SK-MEL-5 (cell line): ENCODE measurements at regions not wholly inside any gene's neighbourhood (a gene's known extent, or its start where the extent isn't known, plus 50 kb on each side); places are given as distances from the start of the nearest gene placed in this dataset.

Experiments used
- DNase-seq: peaks from one replicate; pipeline ENCODE4 v3.0.0-alpha.2; 2016; ENCODE audit warnings: low read depth, low spot score
- in situ Hi-C: cut with HindIII; loops from 2 replicates; pipeline ENCODE4 v1.10.0; 2016; ENCODE audit warnings: low sequenced_read_pairs, high pct_unique_total_duplicates, low pct_unique_long_range_greater_than_20kb

DNA sequence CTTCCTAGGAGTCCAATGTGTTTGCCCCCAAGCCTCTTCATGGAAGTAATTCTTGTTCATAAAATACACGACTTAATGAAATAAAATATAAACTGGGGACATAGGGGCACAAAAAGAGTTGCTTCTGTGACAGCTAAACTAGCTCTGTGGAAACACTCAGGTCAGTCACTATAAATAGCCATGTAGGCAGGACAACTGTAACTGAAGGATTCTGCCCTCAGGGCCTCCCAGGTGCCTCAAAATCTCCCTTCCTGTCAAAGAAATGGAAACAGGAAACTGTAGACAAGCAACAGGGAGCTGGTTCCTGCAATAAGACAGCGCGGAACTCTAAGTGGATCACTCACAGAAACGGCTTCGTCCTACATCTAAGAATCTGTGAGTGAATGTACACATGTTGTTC, 178.1 kb upstream of the ZFHX3 start:
- in situ Hi-C loops, result no loop called here
- DNase-seq, result no peak

DNA sequence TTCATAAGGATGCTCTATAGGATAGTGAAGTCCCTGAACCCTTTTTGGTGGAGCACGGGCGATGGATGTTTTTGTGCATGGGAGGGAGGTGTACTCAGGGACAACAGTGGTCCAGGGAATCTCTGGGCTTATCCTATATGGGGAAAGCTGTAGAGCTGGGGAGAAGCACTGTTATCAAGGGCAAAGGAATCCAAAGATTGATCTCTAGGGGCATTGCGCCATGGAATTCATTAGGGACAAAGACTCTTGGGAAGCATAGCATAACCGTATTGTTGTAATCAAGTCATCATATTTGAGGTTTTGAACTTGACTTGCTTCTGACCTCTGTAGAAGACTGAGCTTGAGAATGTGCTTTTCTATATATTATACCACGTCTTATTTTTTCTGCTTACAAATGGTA, 172.9 kb upstream of the ZFHX3 start:
- no peak for DNase-seq
- in situ Hi-C loops, result no loop called here

DNA sequence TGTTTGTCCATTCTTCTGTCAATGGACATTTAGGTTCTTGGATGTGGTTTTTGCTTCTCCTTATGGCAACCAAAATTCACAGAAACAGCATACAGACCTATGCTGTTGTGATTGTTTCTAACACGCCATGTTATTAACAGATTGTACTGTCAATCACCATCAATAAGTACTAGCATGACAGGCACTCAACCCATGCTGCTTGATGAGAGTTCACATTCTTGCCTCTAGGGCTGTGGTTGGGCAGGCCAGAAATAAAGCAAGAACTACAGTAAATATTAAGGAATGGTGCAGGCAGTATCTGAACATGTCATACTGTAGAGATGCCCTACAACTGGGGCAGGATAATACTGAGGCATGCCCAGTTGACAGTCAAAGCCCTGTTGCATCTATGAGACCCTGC, 171.2 kb upstream of the ZFHX3 start:
- no peak for DNase-seq
- in situ Hi-C loops, result no loop called here

DNA sequence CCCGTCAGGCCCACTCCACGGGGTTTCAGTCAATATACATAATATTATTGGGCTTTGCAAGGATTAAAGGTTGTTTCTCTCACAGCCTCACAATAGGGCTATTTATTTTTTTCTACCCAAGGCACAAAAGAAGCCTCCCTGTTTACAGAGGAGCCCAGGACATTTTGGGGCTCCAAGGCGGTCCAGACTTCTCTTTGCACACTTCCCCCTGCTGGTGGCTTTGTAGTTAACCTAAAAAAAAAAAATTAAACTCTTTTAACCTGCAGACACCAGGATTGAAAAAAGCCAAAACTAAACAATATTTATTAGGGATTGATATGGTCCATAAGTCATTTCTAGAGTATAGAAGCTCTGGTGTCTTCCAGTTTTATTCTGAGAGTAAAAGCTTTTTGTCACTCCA, 169.7 kb upstream of the ZFHX3 start:
- DNase-seq, result no peak
- in situ Hi-C loops, result no loop called here

DNA sequence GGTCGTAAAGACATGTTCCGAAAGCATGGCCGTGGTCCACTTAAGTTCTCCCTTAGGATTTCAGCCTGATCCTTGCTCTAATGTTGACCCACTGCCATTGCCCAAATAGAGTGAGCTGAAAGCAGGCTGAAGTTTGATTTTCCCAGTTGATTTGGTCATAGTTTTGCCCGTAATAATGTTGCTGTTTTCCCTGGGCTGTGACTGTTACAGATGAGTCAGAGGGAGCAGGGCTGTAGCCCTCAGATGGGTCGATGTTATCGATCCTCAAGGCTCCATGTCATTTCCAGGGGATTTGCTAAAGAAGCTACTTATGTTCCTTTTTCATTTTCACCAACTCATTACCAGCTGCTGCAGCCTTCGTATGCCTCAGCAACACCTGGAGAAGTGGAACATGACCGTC, 169.0 kb upstream of the ZFHX3 start:
- DNase-seq, result no peak
- in situ Hi-C loops, result no loop called here

DNA sequence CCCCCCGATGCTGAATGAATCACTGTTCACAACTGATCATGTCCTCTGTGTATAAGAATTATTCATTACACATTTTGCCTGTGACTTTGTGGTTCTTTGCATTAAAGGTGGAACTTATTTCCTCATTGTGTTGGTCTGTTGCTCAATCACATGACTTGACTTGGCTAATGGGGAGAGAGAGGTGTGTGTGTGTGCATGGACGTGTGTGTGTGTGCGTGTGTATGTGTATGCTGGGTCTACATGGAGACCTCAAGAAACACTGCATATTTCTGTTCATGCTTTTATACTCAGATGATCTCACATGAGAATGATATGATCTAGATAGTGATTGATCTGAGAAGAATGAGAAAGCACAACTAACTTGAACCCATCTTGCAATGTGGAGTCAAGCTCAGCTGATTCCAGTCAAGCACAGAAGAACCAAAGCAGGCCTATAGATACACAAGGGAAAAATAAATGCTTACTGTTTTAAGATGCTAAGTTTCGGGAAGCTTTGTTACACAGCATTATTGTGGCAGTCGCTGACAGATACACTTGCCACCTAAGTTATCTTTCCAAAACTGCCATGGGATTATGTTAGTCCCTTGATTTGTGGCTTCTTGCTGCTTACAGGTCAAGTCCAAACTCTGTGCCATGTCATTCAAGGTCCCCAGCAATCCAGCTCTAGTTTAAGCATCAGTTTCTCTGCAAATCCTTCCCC, 167.9 kb upstream of the ZFHX3 start:
- in situ Hi-C loops, result no loop called here
- no peak for DNase-seq

DNA sequence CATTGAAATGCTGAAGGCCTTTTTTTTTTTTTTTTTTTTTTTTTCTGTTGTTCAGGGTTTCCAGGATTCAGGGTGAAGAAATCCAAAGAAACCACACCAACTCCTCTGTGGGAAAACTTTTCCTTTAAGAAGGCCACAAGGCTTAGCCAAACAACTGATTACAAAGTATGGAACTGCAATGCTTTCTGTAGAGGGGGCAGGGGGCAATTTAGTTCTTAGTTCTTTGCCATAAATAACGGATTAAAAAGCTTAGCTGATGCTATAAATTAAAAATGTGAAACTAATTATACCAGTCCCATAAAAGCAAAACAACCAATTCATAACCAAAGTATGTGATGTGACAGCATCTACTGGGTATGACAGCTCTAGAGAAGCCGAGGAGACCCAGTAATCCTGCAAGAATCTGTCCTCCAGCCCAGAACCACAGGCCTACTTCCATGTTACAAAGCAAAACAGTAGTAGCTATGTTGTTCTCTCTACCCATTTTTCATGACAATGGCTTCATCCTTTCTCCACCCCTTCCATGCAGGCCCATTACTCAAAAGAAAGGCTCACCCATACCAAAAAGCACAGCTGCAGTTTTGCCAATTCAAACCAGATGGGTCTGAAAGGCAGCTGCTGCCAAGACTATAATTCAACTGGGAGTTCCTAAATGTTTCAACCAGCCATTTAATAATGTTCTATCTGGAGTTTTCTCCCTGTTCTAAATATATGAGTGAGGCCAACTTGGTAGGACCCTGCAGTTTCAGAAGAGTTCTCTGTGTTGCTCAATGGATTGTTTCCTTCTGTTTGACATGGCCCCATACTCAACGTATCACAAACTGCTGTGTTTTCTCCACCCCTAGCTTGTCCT, 167.1 kb upstream of the ZFHX3 start:
- no peak for DNase-seq
- in situ Hi-C loops, result no loop called here

DNA sequence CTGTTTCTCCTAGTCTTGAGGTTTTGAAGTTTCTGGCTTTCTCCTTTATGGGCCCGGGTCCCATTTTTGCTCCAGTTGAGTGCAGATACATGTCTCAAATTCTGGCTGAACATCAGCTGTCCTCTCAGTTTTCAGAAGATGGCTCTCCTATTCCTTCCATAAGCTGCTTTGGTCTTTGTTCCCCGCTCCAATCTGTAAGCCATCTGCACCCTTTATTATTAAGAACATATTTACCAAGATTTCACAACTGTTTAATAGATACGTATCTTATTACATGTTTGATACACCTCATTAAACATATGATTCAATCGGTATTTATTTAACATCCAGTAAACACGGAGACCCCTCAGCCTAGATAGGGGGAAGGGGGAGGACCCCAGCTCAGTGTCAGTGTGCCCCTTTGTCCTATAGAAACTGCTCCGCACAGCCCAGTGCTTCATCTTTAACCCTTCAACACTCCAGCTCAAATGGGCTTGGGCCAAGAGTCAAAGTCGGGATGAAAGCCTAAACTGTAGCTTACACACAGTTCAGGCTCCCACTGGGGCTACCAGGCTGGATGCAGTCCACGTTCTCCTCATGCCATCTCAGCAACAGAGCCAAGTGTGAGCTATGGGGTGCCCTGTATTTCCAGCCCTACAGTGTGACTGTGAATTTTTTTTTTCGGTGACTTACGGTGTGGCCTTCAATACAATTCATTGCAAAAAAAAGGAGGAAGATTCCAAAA, 166.0 kb upstream of the ZFHX3 start:
- in situ Hi-C loops, result no loop called here
- DNase-seq, result no peak

DNA sequence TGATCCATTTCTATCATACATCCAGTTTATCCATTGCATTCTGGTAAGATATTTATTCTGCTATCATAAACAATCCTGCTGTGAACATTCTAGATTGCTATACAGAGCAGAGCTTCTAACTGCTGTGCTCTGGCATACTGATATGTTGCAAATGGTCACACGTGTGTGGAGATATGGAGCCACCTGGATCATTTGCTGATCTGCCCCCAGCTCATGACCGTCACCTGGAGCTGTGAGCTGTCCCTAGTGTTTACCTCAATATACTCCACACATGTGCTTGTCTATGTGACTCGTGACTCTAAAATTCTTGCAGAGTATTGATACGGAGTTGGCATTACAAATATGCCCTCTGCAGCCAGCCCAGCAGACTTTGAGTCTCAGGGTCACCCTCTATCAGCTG, 164.5 kb upstream of the ZFHX3 start:
- no peak for DNase-seq
- in situ Hi-C loops, result no loop called here

DNA sequence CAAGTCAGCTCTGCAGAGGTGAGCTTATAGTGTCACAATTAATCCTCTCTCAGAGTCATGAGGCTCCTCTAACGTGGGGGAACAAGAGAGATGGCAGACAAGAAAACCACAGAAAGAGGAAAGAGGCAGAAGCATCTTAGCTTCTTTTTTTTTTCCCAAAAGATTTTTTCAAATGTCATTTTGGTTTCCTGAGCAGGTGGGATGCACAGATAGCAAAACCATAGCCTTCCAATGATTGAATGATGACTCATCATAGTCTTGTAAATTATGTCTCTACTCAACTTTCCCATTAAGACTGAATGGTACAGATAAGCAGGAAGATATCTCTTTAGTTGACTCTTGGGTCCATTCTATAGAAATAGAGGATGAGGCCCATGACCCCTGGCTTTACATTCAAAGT, 162.8 kb upstream of the ZFHX3 start:
- in situ Hi-C loops, result no loop called here
- DNase-seq, result no peak

DNA sequence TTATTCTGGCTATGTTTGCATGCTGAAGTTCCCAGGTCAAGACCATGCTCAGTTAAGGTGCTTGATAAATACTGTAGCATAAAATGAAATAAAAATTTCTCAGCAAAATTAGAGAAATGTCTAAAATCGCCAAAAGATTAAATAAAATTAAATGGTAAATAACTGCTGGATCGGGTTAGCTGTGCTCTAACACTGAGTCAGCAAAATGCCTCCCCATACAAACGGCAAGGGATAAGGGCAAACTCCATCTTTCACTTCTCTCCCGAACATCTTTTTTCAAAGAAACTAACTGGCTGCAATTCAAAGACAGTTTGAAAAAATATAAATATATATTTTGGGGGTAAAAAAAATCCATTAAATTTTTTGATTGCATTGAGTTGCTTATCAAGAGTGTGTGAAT, 162.2 kb upstream of the ZFHX3 start:
- no peak for DNase-seq
- in situ Hi-C loops, result no loop called here

DNA sequence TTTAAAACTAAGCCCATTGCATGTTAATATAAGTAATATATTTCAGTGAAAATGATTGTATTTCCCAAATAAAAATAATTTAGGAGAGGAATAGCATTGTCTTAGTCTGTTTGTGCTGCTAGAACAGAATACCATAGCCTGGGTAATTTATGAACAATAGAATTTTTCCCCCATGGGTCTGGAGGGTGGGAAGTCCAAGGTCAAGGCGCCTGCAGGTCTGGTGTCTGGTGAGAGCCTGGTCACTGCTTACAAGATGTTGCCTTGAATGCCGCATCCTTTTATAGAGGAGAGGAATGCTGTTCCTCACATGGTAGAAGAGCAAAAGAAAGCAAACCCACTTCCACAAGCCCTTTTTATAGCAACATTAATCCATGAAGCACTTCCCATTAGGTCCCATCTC, 161.3 kb upstream of the ZFHX3 start:
- in situ Hi-C loops, result no loop called here

DNA sequence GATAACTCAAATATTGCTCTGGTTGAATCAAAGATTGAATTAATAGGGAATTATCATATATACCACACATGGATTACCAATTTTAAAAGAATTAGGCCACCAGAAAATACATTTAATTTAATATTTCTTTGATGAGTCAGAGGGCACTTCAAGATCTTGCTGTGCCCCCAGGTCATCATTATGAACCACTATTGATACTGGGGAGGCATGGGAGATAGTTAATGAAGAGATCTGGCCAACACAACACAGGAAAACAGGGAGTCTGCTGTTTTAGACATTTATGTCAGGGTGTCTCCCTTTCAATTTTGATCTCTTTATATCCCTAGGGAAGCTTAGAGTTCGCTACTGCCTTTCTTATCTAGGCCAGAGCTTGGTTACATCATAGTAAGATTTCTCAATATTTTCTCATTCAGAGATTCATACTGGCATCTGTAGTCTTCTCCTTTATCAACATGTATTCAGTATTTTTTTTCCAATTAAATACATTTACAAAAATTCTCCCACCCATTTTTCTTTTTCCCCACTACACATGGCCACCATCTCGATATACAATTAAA, 158.3 kb upstream of the ZFHX3 start:
- in situ Hi-C loops, result no loop called here
- no peak for DNase-seq

More for the DNA sequence above, 161.3 kb upstream of the ZFHX3 start:
- DNase-seq, result no peak

DNA sequence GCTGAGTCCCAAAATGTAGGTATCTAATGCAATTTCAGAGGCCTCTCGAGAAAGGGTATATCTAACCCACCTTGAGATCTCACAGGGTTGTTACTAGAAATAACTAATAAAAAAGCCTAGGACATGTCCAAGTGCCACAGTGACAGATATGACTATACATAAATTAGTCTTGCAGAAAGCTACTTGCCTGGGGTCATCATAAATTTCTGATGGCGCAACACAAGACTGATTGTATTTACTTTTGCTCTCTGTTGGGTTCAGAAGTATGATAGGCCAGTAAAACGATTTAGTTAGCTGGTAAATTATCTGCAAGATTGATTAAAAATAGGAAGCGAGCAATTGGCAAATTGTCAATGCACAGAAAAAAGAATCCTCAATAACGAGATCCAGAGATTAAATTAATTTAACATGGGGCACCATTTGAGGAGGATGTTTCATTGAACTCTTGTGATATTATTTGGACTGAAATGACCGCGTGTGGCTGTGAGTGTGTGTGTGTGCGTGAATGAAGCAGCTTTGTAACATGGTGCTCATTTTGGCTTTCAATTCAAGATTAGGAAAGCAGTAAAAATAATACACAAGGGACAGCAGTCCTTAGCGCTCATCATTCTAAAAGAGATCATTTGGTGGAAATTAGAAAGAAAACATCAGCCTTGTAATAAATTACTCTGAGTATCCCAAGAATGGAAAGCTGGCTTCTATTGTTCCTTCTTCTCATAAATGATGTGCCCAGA, 157.4 kb upstream of the ZFHX3 start:
- in situ Hi-C loops, result no loop called here
- no peak for DNase-seq

DNA sequence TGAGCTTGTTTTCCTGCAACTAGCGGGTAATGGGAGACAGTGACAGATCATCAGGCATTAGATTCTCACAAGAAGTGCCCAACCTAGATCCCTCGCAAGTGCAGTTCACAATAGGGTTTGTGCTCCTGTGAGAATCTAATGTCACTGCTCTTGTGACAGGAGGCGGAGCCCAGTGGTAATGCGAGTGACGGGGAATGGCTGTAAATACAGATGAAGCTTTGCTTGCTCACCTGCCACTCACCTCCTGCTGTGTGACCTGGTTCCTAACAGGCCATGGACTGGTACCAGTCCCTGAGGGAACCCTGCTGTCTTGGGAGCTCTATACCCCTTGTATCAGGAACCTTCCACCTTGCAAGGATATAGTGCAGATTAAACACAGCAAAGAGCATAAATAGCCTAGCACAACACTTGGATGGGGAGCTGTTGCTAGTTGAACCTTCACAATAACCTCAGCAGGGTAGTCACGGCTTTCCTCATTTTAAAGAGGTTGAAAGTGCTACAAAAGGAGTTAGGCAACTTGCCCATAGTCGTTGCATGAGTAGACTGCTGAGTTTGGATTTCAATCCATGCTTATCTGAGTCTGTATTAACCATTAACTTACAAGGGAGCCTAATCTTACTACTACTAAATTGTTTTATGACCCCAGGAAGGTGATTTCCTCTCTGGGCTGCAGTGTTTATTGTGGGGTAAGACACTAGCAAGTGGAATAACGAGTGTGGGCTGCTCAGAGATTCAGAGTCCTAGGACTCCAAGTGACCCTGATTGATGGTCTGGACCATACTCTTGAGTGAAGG, 156.6 kb upstream of the ZFHX3 start:
- in situ Hi-C loops, result no loop called here
- no peak for DNase-seq

DNA sequence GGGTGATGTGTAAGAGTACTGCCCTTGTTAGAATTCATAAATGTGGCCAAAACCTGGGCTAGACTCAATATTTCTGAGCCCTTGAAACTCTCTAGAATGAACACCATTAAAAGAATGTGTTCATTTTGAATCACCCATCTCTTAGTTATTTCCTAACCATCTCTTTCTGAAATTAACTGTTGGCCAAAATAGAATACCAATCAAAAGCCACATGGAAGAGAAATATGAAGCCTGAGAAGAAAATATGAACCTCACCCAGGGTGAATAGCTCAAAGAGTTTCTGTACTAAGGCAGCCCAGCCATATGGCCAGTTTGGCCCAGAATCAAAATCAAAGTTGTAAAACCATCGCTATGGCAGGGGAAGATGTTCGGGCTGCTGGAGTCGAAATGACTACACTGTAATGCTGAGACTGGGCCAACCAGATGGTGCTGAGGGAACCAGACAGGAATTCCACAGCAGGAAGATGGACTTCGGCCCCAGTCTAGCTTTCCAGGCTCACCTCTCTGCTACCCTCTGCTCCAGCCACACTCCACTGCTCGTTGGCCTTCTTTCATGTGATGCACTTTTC, 154.3 kb upstream of the ZFHX3 start:
- in situ Hi-C loops, result no loop called here
- no peak for DNase-seq

DNA sequence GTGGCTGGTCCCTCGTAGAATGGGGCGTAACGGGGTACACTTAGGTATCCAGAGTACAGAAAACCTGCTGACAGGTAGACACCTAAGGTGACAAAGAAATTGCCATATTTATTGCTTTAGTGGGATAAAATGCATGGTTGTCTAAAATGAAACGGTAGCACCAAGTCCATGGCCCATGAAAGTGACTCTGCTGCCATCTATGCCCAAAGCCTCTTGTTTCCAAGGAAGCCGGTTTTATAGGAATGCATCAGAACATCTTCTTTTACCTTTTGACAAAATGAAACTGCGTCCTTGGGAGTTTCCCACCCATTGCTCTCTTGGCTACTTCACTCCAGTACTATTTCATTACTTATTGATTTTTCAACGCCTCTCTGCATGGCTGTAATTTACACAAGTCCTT, 151.3 kb upstream of the ZFHX3 start:
- DNase-seq, result peak; percentile 21
- in situ Hi-C loops, result no loop called here
